Vagina (tissue), 2 donors: ENCODE measurements at regions not wholly inside any gene's neighbourhood (a gene's known extent, or its start where the extent isn't known, plus 50 kb on each side); places are given as distances from the start of the nearest gene placed in this dataset.

Experiments
- CTCF ChIP-seq, 3 experiments: fragments of 450-650 bp in 2 of 3; fragments of 200-600 bp in 1 of 3; sonication (generic) in 1 of 3; IDR thresholded peaks; one replicate each; pipeline ENCODE4 v1.5.1; 2017 to 2019; ENCODE audit warnings: antibody characterized with exemption in 3 of 3, mild to moderate bottlenecking in 2 of 3, moderate library complexity in 2 of 3
- POLR2AphosphoS5 ChIP-seq, 2 donors: sonication (generic); formaldehyde crosslinking; IDR thresholded peaks; one replicate each; pipeline ENCODE4 v1.9.0; 2017; ENCODE audit warnings: antibody characterized with exemption in 2 of 2, mild to moderate bottlenecking in 2 of 2, low read depth in 1 of 2; ENCODE audit not compliant: insufficient read depth in 1 of 2

- TF ChIP-seq POLR2AphosphoS5 (IDR thresholded peaks at IDR 0.05; ENCODE audit: insufficient read depth in 1 of 2, low read depth in 1 of 2) (no peak), CTCF (IDR thresholded peaks at IDR 0.05) (no peak)
These were observed 218.5 kb upstream of the G2E3 start for GRCh38 chr14:30340495-30340894.
